SH-SY5Y (cell line): ENCODE measurements at regions not wholly inside any gene's neighbourhood (a gene's known extent, or its start where the extent isn't known, plus 50 kb on each side); places are given as distances from the start of the nearest gene placed in this dataset.

Experiments
- GATA2 ChIP-seq: IDR thresholded peaks from 2 replicates; pipeline ENCODE4 v1.6.1; 2011; ENCODE audit warnings: mild to moderate bottlenecking, low read depth, low read length
- GATA3 ChIP-seq: IDR thresholded peaks from 2 replicates; pipeline ENCODE4 v1.6.1; 2011; ENCODE audit warnings: low read depth, mild to moderate bottlenecking, low read length, moderate library complexity

DNA sequence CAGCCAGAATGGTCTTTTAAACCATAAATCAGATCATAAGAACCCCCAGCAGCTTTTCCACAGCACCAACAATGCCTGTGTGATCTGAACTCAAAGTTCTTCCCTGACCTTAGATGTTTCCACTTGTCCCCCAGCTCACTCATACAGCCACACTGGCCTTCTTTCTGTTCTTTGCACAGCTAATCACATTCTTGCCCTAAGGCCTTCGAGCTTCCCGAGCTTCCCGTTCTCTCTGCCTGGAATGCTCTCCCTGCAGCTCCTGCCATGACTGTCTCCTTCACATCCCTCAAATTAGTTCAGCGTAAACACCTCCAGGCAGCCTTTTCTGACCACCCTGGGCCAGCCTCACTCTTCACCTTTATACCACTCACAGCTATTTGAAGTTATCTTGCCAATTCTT is 166.8 kb upstream of the NFE2L3 start:
- TF ChIP-seq GATA3 (no peak), GATA2 (no peak)
